OCI-LY7 (cell line): ENCODE measurements at regions not wholly inside any gene's neighbourhood (a gene's known extent, or its start where the extent isn't known, plus 50 kb on each side); places are given as distances from the start of the nearest gene placed in this dataset.

Experiments
- EZH2phosphoT487 ChIP-seq: fragments of 200-600 bp; sonication (generic); IDR thresholded peaks from 2 replicates; pipeline ENCODE4 v1.6.1; 2018; ENCODE audit warnings: low read depth, borderline replicate concordance, mild to moderate bottlenecking, mixed run types, antibody characterized with exemption, low read length, moderate library complexity, mixed read lengths
- TF ChIP-seq, protein P1 (sequence below): fragments of 200-600 bp; sonication (generic); conservative IDR thresholded peaks from 2 replicates; pipeline ENCODE4 v1.5.1; 2014; ENCODE audit warnings: mild to moderate bottlenecking, antibody characterized with exemption, low read length, moderate library complexity, mixed read lengths

DNA sequence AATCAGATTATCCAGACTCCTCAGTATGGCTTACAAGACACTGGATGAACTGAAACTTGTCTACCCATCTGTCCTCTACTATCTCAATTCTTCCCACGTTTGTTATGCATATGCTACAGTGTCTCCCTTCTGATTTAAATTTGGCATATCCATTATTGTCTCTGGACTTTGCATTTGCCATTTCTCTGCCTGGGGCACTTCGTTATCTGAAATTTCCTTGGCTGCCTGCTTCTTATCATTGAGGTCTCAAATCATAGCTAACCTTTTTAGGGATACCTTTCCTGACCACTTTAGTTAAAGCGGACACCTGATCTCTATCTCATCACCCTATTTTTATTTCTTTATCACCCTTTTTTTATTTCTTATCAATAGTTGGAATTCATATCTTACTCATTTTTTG lies 853.4 kb downstream of the KCNJ2 start:
- TF ChIP-seq, protein P1, sequence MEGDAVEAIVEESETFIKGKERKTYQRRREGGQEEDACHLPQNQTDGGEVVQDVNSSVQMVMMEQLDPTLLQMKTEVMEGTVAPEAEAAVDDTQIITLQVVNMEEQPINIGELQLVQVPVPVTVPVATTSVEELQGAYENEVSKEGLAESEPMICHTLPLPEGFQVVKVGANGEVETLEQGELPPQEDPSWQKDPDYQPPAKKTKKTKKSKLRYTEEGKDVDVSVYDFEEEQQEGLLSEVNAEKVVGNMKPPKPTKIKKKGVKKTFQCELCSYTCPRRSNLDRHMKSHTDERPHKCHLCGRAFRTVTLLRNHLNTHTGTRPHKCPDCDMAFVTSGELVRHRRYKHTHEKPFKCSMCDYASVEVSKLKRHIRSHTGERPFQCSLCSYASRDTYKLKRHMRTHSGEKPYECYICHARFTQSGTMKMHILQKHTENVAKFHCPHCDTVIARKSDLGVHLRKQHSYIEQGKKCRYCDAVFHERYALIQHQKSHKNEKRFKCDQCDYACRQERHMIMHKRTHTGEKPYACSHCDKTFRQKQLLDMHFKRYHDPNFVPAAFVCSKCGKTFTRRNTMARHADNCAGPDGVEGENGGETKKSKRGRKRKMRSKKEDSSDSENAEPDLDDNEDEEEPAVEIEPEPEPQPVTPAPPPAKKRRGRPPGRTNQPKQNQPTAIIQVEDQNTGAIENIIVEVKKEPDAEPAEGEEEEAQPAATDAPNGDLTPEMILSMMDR = no peak
- TF ChIP-seq EZH2phosphoT487 = no peak
